PC-9 (cell line): ENCODE measurements at regions not wholly inside any gene's neighbourhood (a gene's known extent, or its start where the extent isn't known, plus 50 kb on each side); places are given as distances from the start of the nearest gene placed in this dataset.

Experiments used
- BruUV-seq: library from RNA; stranded (reverse); fragments of 400-500 nt; replicated peaks from 2 replicates; lab custom pipeline; 2021; lab: Mats Ljungman, UMichigan
- CTCF ChIA-PET: fragments of 300-600 bp; sonication (Branson Sonifier 250); formaldehyde crosslinking; loops from one replicate; lab custom pipeline; 2022; ENCODE audit warnings: antibody characterized with exemption; lab: Charles Lee
- POLR2A ChIA-PET: fragments of 300-600 bp; sonication (Branson Sonifier 250); formaldehyde crosslinking; loops from one replicate; lab custom pipeline; 2022; ENCODE audit warnings: antibody characterized with exemption; ENCODE audit not compliant: unreplicated experiment; lab: Charles Lee
- DNase-seq, 2 experiments: peaks; one replicate each; pipeline versions ENCODE4 v3.0.0 to v3.0.0-alpha.2; 2015 to 2022; ENCODE audit warnings: mixed read lengths in 1 of 2
- H2AFZ ChIP-seq: fragments of 200-600 bp; sonication (generic); 2 replicates; pipeline ENCODE4 v1.8.1; 2017; ENCODE audit warnings: antibody characterized with exemption
- H3F3A ChIP-seq: fragments of 200-600 bp; sonication (generic); 2 replicates; pipeline ENCODE4 v1.8.1; 2017; ENCODE audit warnings: antibody characterized with exemption, mild to moderate bottlenecking, low read depth; ENCODE audit not compliant: insufficient read depth
- H3K27ac ChIP-seq: fragments of 200-600 bp; sonication (generic); 2 replicates; pipeline ENCODE4 v1.6.1; 2016; ENCODE audit warnings: mixed run types
- H3K27me3 ChIP-seq: fragments of 200-600 bp; sonication (generic); 2 replicates; pipeline ENCODE4 v1.6.1; 2016; ENCODE audit warnings: low read depth, mixed run types; ENCODE audit not compliant: insufficient read depth
- H3K36me3 ChIP-seq: fragments of 200-600 bp; sonication (generic); 2 replicates; pipeline ENCODE4 v1.6.1; 2016; ENCODE audit warnings: low read depth, mixed run types
- H3K4me1 ChIP-seq: fragments of 200-600 bp; sonication (generic); replicated peaks from 2 replicates; pipeline ENCODE4 v1.6.1; 2016; ENCODE audit warnings: mixed run types; ENCODE audit not compliant: insufficient read depth
- H3K4me2 ChIP-seq: fragments of 200-600 bp; sonication (generic); 2 replicates; pipeline ENCODE4 v1.6.1; 2017; ENCODE audit warnings: mixed run types
- H3K4me3 ChIP-seq: fragments of 200-600 bp; sonication (generic); 2 replicates; pipeline ENCODE4 v1.6.1; 2016; ENCODE audit warnings: mixed run types
- H3K79me2 ChIP-seq: fragments of 200-600 bp; sonication (generic); 2 replicates; pipeline ENCODE4 v1.6.1; 2017; ENCODE audit warnings: low read depth, mixed run types
- H3K9me2 ChIP-seq: fragments of 200-600 bp; sonication (generic); 2 replicates; pipeline ENCODE4 v1.8.1; 2017; ENCODE audit warnings: mild to moderate bottlenecking; ENCODE audit not compliant: insufficient read depth
- H3K9me3 ChIP-seq: fragments of 200-600 bp; sonication (generic); 2 replicates; pipeline ENCODE4 v1.8.1; 2016; ENCODE audit warnings: low read depth; ENCODE audit not compliant: insufficient read depth
- H4K20me1 ChIP-seq: fragments of 200-600 bp; sonication (generic); 2 replicates; pipeline ENCODE4 v1.8.1; 2017; ENCODE audit not compliant: insufficient read depth
- EZH2 ChIP-seq: fragments of 200-600 bp; sonication (generic); IDR thresholded peaks from 2 replicates; pipeline ENCODE4 v1.8.0; 2017; ENCODE audit warnings: antibody characterized with exemption, low read depth
- intact Hi-C: fragments of 100-400 bp; cut with micrococcal nuclease; formaldehyde crosslinking; loops from one replicate; pipeline ENCODE4 v1.10.0; 2022; ENCODE audit not compliant: unreplicated experiment
- TF ChIP-seq, protein P1 (sequence below): fragments of 200-600 bp; sonication (generic); conservative IDR thresholded peaks from 2 replicates; pipeline ENCODE4 v1.6.1; 2017; ENCODE audit warnings: mixed run types, antibody characterized with exemption, mild to moderate bottlenecking, moderate library complexity

DNA sequence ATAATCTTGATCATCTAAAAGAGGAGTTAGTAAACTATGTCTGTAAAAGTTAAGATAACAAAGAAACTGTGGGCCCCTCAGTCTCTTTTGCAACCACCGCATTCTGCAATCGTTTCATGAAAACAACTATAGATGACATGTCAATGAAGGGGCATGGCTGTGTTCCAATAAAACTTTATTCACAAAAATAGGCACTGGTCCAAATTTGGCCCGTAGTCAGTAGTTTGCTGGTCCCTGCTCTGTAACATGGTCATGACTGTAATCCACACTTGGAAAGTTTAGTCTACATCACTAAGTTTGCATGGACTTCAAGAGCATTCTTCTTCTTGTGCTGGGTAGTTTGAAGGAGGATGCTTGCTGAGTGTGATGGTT lies 299.3 kb upstream of the PSMD7 start:
- H3K4me1 ChIP-seq = no peaks in the 10 kb centered on the region
- ChIA-PET CTCF (no interaction called here), POLR2A (no interaction called here)
- no TSS peak for BruUV-seq
- no peaks in the 10 kb centered on the region for H3K9me2 ChIP-seq
- no peak for DNase-seq
- H3K4me3 ChIP-seq = no peak overlapping the region
- no peak overlapping the region for H2AFZ ChIP-seq
- H3K27ac ChIP-seq = no peak overlapping the region
- intact Hi-C loops = no loop called here
- no peaks in the 10 kb centered on the region for H3K36me3 ChIP-seq
- H3K9me3 ChIP-seq = no peaks in the 10 kb centered on the region
- H3K27me3 ChIP-seq = peaks cover 11% of the 10 kb centered on the region; the same call in 1 of the 2 replicates
- TF ChIP-seq, protein P1, sequence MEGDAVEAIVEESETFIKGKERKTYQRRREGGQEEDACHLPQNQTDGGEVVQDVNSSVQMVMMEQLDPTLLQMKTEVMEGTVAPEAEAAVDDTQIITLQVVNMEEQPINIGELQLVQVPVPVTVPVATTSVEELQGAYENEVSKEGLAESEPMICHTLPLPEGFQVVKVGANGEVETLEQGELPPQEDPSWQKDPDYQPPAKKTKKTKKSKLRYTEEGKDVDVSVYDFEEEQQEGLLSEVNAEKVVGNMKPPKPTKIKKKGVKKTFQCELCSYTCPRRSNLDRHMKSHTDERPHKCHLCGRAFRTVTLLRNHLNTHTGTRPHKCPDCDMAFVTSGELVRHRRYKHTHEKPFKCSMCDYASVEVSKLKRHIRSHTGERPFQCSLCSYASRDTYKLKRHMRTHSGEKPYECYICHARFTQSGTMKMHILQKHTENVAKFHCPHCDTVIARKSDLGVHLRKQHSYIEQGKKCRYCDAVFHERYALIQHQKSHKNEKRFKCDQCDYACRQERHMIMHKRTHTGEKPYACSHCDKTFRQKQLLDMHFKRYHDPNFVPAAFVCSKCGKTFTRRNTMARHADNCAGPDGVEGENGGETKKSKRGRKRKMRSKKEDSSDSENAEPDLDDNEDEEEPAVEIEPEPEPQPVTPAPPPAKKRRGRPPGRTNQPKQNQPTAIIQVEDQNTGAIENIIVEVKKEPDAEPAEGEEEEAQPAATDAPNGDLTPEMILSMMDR = no peak
- TF ChIP-seq EZH2 = no peak
- no peaks in the 10 kb centered on the region for H3F3A ChIP-seq
- H3K79me2 ChIP-seq = no peaks in the 10 kb centered on the region
- no peak overlapping the region for H3K4me2 ChIP-seq
- H4K20me1 ChIP-seq = no peaks in the 10 kb centered on the region

DNA sequence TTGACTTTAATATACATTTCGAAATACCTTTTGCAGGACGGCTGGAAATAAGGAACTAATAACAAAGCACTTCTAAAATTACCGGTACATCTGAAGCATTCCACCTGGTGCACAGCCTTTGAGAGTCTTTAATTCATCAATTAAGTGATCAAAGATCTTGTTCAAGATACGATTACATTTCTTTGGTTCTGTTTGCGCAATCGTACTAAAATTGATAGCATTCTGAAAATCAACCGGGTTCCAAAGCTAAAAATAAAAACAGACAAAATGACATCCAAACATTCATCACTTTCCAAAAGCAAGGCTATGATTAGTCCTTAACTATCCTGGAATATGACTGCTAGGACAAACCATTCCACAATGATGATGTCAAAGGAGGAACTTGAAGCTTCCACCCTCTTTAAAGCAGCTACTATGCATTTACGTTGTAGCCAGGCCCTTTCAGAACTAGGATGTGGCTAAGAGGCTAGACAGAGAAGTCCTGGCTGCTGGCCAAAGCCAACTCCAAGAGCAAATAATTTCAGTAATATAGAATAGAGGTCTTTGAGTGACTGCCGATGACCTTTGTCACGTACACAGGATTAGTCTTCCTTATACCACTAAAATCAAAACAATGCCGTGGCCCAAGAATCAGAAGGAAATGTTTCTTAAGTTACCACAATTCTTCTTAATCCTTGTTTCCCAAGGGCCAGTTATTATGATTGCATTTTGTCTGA lies 299.8 kb upstream of the PSMD7 start:
- CTCF ChIA-PET = no interaction called here

DNA sequence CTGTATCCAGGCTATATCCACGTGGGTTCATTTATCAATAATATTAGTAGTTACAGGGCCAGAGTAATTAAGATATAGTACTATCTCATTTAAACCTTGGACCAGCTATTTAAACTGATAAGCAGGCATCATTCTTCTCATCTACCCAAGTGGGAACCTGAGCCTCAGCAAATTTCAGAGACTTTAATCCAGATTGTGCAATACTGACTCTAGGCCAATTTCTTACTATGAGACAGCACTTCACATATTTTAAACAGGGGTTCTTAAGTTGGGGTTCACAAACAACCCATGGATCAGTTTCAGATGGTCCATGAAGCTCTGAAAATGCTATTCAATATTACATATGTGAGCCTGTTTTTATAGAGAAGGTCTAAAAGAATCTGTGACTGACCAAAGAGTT lies 302.7 kb upstream of the PSMD7 start:
- H3K4me3 ChIP-seq = no peak overlapping the region
- TF ChIP-seq, protein P1 = no peak
- TF ChIP-seq EZH2 = no peak
- H3K9me2 ChIP-seq = no peaks in the 10 kb centered on the region
- no peak for DNase-seq
- no TSS peak for BruUV-seq
- ChIA-PET POLR2A (no interaction called here), CTCF (no interaction called here)
- no peaks in the 10 kb centered on the region for H4K20me1 ChIP-seq
- no peak overlapping the region for H3K27ac ChIP-seq
- no peaks in the 10 kb centered on the region for H3F3A ChIP-seq
- no peaks in the 10 kb centered on the region for H3K79me2 ChIP-seq
- intact Hi-C loops = no loop called here
- no peak overlapping the region for H3K4me2 ChIP-seq
- H3K27me3 ChIP-seq = peaks cover 36% of the 10 kb centered on the region
- no peaks in the 10 kb centered on the region for H3K4me1 ChIP-seq
- H3K36me3 ChIP-seq = no peaks in the 10 kb centered on the region
- H3K9me3 ChIP-seq = no peaks in the 10 kb centered on the region
- no peak overlapping the region for H2AFZ ChIP-seq

More for the DNA sequence above, 299.8 kb upstream of the PSMD7 start:
- TF ChIP-seq EZH2 = no peak
- TF ChIP-seq, protein P1 = no peak
- no peak overlapping the region for H2AFZ ChIP-seq
- no peaks in the 10 kb centered on the region for H3F3A ChIP-seq
- H3K27me3 ChIP-seq = peaks cover 16% of the 10 kb centered on the region
- H3K9me3 ChIP-seq = no peaks in the 10 kb centered on the region
- H3K27ac ChIP-seq = no peak overlapping the region
- no peak overlapping the region for H3K4me2 ChIP-seq
- H3K79me2 ChIP-seq = no peaks in the 10 kb centered on the region
- no peak for DNase-seq
- H4K20me1 ChIP-seq = no peaks in the 10 kb centered on the region
- H3K4me3 ChIP-seq = no peak overlapping the region
- BruUV-seq = no TSS peak
- no peaks in the 10 kb centered on the region for H3K9me2 ChIP-seq
- H3K36me3 ChIP-seq = no peaks in the 10 kb centered on the region
- no peaks in the 10 kb centered on the region for H3K4me1 ChIP-seq
- POLR2A ChIA-PET = no interaction called here
- intact Hi-C loops = no loop called here
